Jurkat, Clone E6-1 (cell line): ENCODE measurements at regions not wholly inside any gene's neighbourhood (a gene's known extent, or its start where the extent isn't known, plus 50 kb on each side); places are given as distances from the start of the nearest gene placed in this dataset.

Experiments used
- DNase-seq: peaks from one replicate; pipeline ENCODE4 v3.0.0-alpha.2; 2011; ENCODE audit warnings: low read depth, low spot score
- H3K4me3 ChIP-seq: 2 replicates; pipeline ENCODE4 v1.5.1; 2011; ENCODE audit warnings: mild to moderate bottlenecking, low read length, control low read depth, moderate library complexity

- no peak overlapping the region for H3K4me3 ChIP-seq
- no peak for DNase-seq
Measured at GRCh38 chr10:63724922-63725321, 203.7 kb downstream of the REEP3 start.

GRCh38 chr10:63726867-63727266 lies 205.7 kb downstream of the REEP3 start:
- no peak overlapping the region for H3K4me3 ChIP-seq
- DNase-seq = no peak

- no peak for DNase-seq
Measured at GRCh38 chr10:63727636-63728035, 206.4 kb downstream of the REEP3 start.

GRCh38 chr10:63735305-63735704 lies 214.1 kb downstream of the REEP3 start:
- DNase-seq = no peak
- no peak overlapping the region for H3K4me3 ChIP-seq

More at GRCh38 chr10:63727636-63728035, 206.4 kb downstream of the REEP3 start:
- no peak overlapping the region for H3K4me3 ChIP-seq

- no peak for DNase-seq
- no peak overlapping the region for H3K4me3 ChIP-seq
Measured at GRCh38 chr10:63738410-63738809, 217.2 kb downstream of the REEP3 start.

GRCh38 chr10:63744060-63744941 lies 223.1 kb downstream of the REEP3 start:
- no peak overlapping the region for H3K4me3 ChIP-seq
- DNase-seq = no peak

GRCh38 chr10:63749915-63750314 lies 228.7 kb downstream of the REEP3 start:
- H3K4me3 ChIP-seq = no peak overlapping the region
- DNase-seq = no peak

GRCh38 chr10:63751836-63752235 lies 230.6 kb downstream of the REEP3 start:
- no peak overlapping the region for H3K4me3 ChIP-seq
- no peak for DNase-seq

GRCh38 chr10:63752318-63752717 lies 231.1 kb downstream of the REEP3 start:
- no peak for DNase-seq
- H3K4me3 ChIP-seq = no peak overlapping the region

- no peak for DNase-seq
- no peak overlapping the region for H3K4me3 ChIP-seq
Measured at GRCh38 chr10:63753808-63754207, 232.6 kb downstream of the REEP3 start.

GRCh38 chr10:63755441-63755840 lies 234.2 kb downstream of the REEP3 start:
- H3K4me3 ChIP-seq = no peak overlapping the region
- no peak for DNase-seq

- no peak for DNase-seq
- H3K4me3 ChIP-seq = no peak overlapping the region
Measured at GRCh38 chr10:63757067-63757466, 235.9 kb downstream of the REEP3 start.

GRCh38 chr10:63758080-63758479 lies 236.9 kb downstream of the REEP3 start:
- DNase-seq = no peak
- no peak overlapping the region for H3K4me3 ChIP-seq

GRCh38 chr10:63759335-63759734 lies 238.1 kb downstream of the REEP3 start:
- no peak for DNase-seq
- H3K4me3 ChIP-seq = no peak overlapping the region

- no peak for DNase-seq
- H3K4me3 ChIP-seq = no peak overlapping the region
Measured at GRCh38 chr10:63760034-63760707, 239.0 kb downstream of the REEP3 start.

GRCh38 chr10:63760708-63761047 lies 239.5 kb downstream of the REEP3 start:
- H3K4me3 ChIP-seq = no peak overlapping the region

GRCh38 chr10:63761243-63761642 lies 240.0 kb downstream of the REEP3 start:
- H3K4me3 ChIP-seq = no peak overlapping the region
- no peak for DNase-seq

More at GRCh38 chr10:63760708-63761047, 239.5 kb downstream of the REEP3 start:
- DNase-seq = no peak

- H3K4me3 ChIP-seq = no peak overlapping the region
- DNase-seq = no peak
Measured at GRCh38 chr10:63763744-63764143, 242.5 kb downstream of the REEP3 start.

GRCh38 chr10:63765126-63765525 lies 243.9 kb downstream of the REEP3 start:
- no peak for DNase-seq
- no peak overlapping the region for H3K4me3 ChIP-seq

- no peak overlapping the region for H3K4me3 ChIP-seq
- DNase-seq = no peak
Measured at GRCh38 chr10:63766745-63767137, 245.5 kb downstream of the REEP3 start.
